GM06990 (cell line): ENCODE measurements at regions not wholly inside any gene's neighbourhood (a gene's known extent, or its start where the extent isn't known, plus 50 kb on each side); places are given as distances from the start of the nearest gene placed in this dataset.

Experiments used
- DNase-seq: peaks from one replicate; pipeline ENCODE4 v3.0.0-alpha.2; 2011; ENCODE audit not compliant: insufficient read length; ENCODE audit errors: extremely low read depth
- H3K27me3 ChIP-seq: replicated peaks from 2 replicates; pipeline ENCODE4 v1.6.0; 2011; ENCODE audit warnings: low read length; ENCODE audit not compliant: control insufficient read depth, insufficient read depth
- H3K36me3 ChIP-seq: 2 replicates; pipeline ENCODE4 v1.5.1; 2011; ENCODE audit warnings: low read length; ENCODE audit not compliant: control insufficient read depth, insufficient read depth
- H3K4me3 ChIP-seq: replicated peaks from 2 replicates; pipeline ENCODE4 v1.5.1; 2011; ENCODE audit warnings: low read depth, mild to moderate bottlenecking, control low read depth, low read length
- TF ChIP-seq, protein P1 (sequence below): IDR thresholded peaks from 2 replicates; pipeline ENCODE4 v1.5.1; 2011; ENCODE audit warnings: low read length, control low read depth, mild to moderate bottlenecking, inconsistent platforms; ENCODE audit not compliant: insufficient read depth, poor library complexity, severe bottlenecking

GRCh38 chr15:98506711-98507110, 141.6 kb upstream of the IGF1R start:
- no peak for DNase-seq
- TF ChIP-seq, protein P1, sequence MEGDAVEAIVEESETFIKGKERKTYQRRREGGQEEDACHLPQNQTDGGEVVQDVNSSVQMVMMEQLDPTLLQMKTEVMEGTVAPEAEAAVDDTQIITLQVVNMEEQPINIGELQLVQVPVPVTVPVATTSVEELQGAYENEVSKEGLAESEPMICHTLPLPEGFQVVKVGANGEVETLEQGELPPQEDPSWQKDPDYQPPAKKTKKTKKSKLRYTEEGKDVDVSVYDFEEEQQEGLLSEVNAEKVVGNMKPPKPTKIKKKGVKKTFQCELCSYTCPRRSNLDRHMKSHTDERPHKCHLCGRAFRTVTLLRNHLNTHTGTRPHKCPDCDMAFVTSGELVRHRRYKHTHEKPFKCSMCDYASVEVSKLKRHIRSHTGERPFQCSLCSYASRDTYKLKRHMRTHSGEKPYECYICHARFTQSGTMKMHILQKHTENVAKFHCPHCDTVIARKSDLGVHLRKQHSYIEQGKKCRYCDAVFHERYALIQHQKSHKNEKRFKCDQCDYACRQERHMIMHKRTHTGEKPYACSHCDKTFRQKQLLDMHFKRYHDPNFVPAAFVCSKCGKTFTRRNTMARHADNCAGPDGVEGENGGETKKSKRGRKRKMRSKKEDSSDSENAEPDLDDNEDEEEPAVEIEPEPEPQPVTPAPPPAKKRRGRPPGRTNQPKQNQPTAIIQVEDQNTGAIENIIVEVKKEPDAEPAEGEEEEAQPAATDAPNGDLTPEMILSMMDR: no peak
- Histone ChIP-seq H3K36me3 (no peaks in the 10 kb centered on the region), H3K27me3 (no peaks in the 10 kb centered on the region; the same call in 1 of the 2 replicates), H3K4me3 (no peak overlapping the region)

DNA sequence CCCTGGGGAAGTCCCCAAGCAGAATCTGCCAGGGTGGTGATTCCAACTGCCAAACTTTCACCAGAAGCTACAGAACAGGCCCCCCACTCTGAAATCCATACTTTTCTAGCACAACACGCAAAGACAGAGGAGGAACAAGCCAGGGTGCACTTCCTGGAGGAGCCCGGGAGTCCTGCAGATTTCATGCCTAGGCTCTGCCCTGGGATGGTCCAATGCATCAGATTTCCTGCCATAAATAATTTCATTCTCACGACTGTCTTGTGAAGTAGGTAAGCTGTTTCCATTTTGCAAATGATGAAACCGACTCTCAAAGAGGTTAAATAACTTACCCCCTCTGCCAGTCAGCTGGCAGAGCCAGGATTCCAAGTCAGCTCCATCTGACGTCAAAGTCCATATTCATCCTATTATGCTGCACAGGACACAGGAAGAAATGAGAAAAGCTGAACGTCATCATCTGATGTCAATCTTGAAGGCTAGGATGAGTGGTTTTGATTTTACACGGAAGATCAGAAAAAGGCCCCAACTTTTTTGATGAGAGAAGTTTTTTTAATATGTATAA, 134.8 kb upstream of the IGF1R start:
- no peak overlapping the region for H3K4me3 ChIP-seq
- TF ChIP-seq, protein P1: no peak
- peaks cover 2% of the 10 kb centered on the region; the same call in 1 of the 2 replicates for H3K27me3 ChIP-seq
- DNase-seq: no peak
- no peaks in the 10 kb centered on the region for H3K36me3 ChIP-seq

GRCh38 chr15:98514034-98514622, 134.2 kb upstream of the IGF1R start:
- no peak overlapping the region for H3K4me3 ChIP-seq
- TF ChIP-seq, protein P1: no peak
- H3K36me3 ChIP-seq: no peaks in the 10 kb centered on the region
- DNase-seq: no peak
- H3K27me3 ChIP-seq: peaks cover 2% of the 10 kb centered on the region; the same call in 1 of the 2 replicates

- H3K36me3 ChIP-seq: no peaks in the 10 kb centered on the region
- no peak overlapping the region for H3K4me3 ChIP-seq
- no peaks in the 10 kb centered on the region for H3K27me3 ChIP-seq
- DNase-seq: peak; percentile 13
- TF ChIP-seq, protein P1: peak; percentile 73
Observed at GRCh38 chr15:98518823-98519561, 129.3 kb upstream of the IGF1R start.

DNA sequence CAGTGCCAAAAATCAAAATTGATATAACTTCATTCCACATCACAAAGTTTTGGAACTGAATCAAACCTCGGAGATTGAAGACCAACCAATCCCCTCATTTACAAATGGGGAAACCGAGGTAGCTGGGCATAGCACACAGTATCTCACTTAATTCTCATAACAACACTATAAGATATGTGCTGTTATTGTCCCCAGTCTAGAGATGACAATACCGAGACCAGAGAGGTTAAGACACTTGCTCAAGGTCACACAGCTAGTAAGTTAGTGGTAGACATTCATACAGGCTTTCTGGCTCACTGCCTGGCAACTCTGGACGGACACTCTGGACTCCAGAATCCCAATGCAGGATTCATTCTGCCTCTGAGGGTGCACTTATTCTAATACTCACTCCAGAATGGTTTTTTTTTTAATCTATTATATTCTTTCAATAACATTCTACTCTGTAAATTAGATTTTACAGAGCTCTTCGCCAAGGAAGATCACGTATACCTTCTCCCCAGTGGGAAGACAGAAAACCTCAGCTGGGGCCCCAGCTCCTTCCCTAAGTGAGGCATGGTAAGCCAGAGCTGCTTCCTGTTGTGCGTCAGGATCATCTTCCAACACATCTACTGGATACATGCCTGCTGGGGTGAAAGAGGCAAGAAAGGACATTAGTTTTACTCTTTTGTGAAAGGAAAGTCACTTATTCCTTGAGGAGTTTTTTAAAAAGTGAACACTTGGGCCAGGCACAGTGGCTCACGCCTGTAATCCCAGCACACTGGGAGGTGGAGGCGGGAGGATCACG, 128.4 kb upstream of the IGF1R start:
- TF ChIP-seq, protein P1: no peak
- Histone ChIP-seq H3K27me3 (no peaks in the 10 kb centered on the region), H3K4me3 (no peak overlapping the region), H3K36me3 (no peaks in the 10 kb centered on the region)
- DNase-seq: no peak
